ENCODE measurements at regions not wholly inside any gene's neighbourhood (a gene's known extent, or its start where the extent isn't known, plus 50 kb on each side); places are given as distances from the start of the nearest gene placed in this dataset.

GRCh38 chr3:76096036-76096435 lies 310.7 kb upstream of the ZNF717 start:
- intact Hi-C loops (cut with DNase I): no loop called here
- Histone ChIP-seq H3K36me3 (no peaks in the 10 kb centered on the region), H3K9me3 (no peaks in the 10 kb centered on the region), H3K4me3 (no peak overlapping the region), H3K27ac (no peak overlapping the region), H3K27me3 (no peaks in the 10 kb centered on the region), H3K4me1 (ENCODE audit: insufficient read depth) (no peaks in the 10 kb centered on the region)
- DNase-seq: no peak
- TF ChIP-seq EP300 (IDR thresholded peaks at IDR 0.05) (no peak), CTCF (IDR thresholded peaks at IDR 0.05) (no peak), POLR2A (IDR thresholded peaks at IDR 0.05) (no peak)
- WGBS, 3 donors: 60 to 65% (median 62%) methylated on average over 3 of the region's 3 CpGs

- H3K27me3 ChIP-seq: no peaks in the 10 kb centered on the region
- DNase-seq: no peak
- TF ChIP-seq EP300 (IDR thresholded peaks at IDR 0.05) (no peak), POLR2A (IDR thresholded peaks at IDR 0.05) (no peak), CTCF (IDR thresholded peaks at IDR 0.05) (no peak)
- no peak overlapping the region for H3K4me3 ChIP-seq
- H3K36me3 ChIP-seq: no peaks in the 10 kb centered on the region
- no peak overlapping the region for H3K27ac ChIP-seq
- intact Hi-C loops (cut with DNase I): no loop called here
- no peaks in the 10 kb centered on the region for H3K9me3 ChIP-seq
- H3K4me1 ChIP-seq (ENCODE audit: insufficient read depth): no peaks in the 10 kb centered on the region
- WGBS, 3 donors: 57 to 75% (median 57%) methylated on average over 7 of the region's 7 CpGs
Measured at GRCh38 chr3:76096836-76097588, 311.7 kb upstream of the ZNF717 start.

GRCh38 chr3:76097589-76097969 lies 312.2 kb upstream of the ZNF717 start:
- 63 to 73% (median 66%) methylated on average over 3 of the region's 3 CpGs for WGBS, 3 donors
- DNase-seq: no peak
- intact Hi-C loops (cut with DNase I): no loop called here
- no peak for TF ChIP-seq CTCF (IDR thresholded peaks at IDR 0.05)
- no peak for TF ChIP-seq POLR2A (IDR thresholded peaks at IDR 0.05)
- H3K27ac ChIP-seq: no peak overlapping the region
- H3K4me1 ChIP-seq (ENCODE audit: insufficient read depth): no peaks in the 10 kb centered on the region
- H3K9me3 ChIP-seq: no peaks in the 10 kb centered on the region
- no peak overlapping the region for H3K4me3 ChIP-seq
- no peaks in the 10 kb centered on the region for H3K27me3 ChIP-seq
- no peaks in the 10 kb centered on the region for H3K36me3 ChIP-seq

- no peaks in the 10 kb centered on the region for H3K27me3 ChIP-seq
- no peaks in the 10 kb centered on the region for H3K4me1 ChIP-seq (ENCODE audit: insufficient read depth)
- DNase-seq: no peak
- H3K4me3 ChIP-seq: no peak overlapping the region
- H3K9me3 ChIP-seq: no peaks in the 10 kb centered on the region
- H3K27ac ChIP-seq: no peak overlapping the region
- TF ChIP-seq EP300 (IDR thresholded peaks at IDR 0.05): no peak
- no peak for TF ChIP-seq CTCF (IDR thresholded peaks at IDR 0.05)
- no peak for TF ChIP-seq POLR2A (IDR thresholded peaks at IDR 0.05)
- intact Hi-C loops (cut with DNase I): no loop called here
- H3K36me3 ChIP-seq: no peaks in the 10 kb centered on the region
- WGBS, 3 donors: 62 to 85% (median 67%) methylated on average over 4 of the region's 4 CpGs
Measured at GRCh38 chr3:76099956-76100355, 314.6 kb upstream of the ZNF717 start.

All from ovary (tissue), 7 donors.